HG03159 (cell line): ENCODE measurements at regions not wholly inside any gene's neighbourhood (a gene's known extent, or its start where the extent isn't known, plus 50 kb on each side); places are given as distances from the start of the nearest gene placed in this dataset.
"Not testable (repeated sequence)": the region's sequence is repeated elsewhere in the genome, so short reads cannot be mapped to it uniquely, and the experiment has no call there.

Source experiments
- ATAC-seq: cut with Tn5 transposase; IDR thresholded peaks from one replicate; pipeline ENCODE4 v1.9.1; 2021; ENCODE audit warnings: mild to moderate bottlenecking, moderate library complexity; ENCODE audit not compliant: unreplicated experiment

DNA sequence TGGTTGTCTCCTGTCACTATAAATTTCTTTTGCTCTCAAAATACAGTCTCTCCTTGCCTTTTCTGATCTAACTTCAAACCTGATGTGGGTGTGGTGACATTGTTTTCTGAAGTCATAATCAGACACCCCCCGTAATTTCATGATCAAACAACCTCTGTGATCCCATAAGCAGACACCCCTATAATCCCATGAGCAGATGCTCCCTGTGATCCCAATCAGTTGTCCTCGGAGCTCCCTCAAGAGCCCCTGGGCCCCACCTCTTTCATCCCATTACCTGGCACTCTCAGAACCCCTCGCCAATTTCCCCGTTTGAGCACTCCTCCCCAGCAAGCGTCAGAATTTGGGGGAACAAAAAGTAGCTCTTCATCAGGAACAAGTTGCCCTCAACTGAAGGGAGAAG is 246.3 kb upstream of the FZD8 start:
- ATAC-seq: no peak

DNA sequence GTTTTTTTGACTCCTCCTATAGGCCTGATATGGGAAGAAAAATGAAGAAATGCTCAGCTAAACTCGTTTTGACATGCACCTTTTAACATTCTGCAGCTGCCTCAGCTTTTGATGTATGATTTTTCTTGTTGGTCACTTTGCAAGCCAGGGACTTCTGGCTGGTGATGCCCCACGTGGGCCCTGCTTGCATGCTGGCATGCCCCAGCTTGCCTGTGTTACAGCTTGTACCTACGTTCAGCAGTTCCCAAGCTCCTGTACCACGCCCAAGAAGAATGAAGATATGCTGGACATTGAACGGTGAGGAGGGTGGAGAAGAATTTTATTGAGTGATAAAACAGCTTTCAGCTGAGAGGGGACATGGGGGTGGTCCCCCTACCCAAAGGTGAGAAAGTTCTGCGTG is 245.6 kb upstream of the FZD8 start:
- no peak for ATAC-seq

DNA sequence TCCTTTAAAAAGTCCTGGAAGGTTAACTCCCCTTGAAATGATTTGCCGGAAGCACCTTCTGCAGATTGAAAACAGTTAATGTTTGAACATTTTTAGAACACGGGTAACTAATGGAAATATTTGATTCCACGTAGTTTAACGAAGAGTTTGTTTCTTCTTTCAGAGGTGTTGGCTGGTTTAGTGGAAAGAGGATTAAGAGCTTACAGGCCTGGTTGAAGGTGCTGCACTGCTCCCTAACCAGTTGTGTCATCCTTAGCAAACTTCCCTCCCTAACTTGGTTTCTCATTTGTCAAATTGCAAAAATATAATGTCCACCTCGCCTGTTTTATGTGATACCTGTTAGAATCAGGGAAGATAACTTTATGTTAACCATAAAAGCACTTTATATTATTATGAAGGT is 243.0 kb upstream of the FZD8 start:
- ATAC-seq: no peak

- ATAC-seq: no peak
These were observed 242.6 kb upstream of the FZD8 start for GRCh38 chr10:35884657-35885071.

DNA sequence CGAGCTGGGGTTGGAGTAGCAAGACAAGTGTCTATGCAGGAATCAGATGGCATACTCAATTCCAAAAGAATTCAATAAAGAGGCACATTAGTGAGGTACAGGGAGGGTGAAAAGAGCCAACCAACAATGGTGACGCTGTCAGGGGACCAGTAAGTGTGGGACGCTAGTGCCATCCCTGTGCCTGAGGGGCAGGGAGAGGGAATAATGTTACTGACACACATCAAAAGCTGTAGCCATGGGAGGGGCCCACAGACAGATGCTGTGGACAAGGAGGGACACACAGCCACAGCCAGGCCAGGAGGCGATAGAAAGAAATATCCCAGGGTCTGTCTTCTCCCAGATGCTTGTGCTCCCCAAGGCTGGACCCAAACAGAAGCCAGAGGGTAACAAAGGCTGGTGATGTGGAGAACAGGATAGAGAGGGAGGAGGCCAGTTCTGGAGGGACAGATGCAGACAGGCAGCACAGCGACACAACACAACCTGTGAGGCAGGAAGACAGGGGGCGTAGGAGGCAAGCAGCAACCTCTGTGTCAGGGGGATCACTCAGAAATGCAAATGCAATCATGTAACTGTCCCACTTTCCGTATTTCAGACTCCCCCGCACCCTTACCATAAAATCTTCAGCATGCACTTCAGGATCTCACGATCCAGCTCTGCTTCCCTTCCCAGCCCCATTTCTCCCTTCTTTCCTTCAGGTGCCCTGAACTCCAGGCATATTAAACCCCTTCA is 240.5 kb upstream of the FZD8 start:
- ATAC-seq: no peak

- ATAC-seq: no peak
These were observed 239.2 kb upstream of the FZD8 start for GRCh38 chr10:35881320-35881719.

DNA sequence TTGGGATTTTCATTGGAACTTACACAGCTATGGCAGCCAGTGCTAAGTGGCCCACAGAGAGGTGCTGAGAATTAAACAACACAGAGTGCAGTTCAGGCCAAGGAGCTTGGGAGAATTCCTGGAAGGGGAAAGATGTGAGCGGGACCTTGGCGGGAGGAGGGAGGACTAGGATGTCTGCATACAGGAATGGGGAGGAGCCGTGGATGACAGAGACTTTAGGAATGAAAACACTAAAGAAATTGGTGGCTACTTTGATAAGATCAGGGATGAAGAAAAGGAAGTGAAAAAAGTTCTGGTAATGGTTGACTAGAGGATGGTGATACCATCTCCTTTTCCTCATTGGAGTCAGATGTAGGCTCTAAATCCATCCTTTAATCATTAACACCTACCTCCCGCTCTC is 234.2 kb upstream of the FZD8 start:
- no peak for ATAC-seq

- ATAC-seq: no peak
These were observed 233.1 kb upstream of the FZD8 start for GRCh38 chr10:35875016-35875676.

DNA sequence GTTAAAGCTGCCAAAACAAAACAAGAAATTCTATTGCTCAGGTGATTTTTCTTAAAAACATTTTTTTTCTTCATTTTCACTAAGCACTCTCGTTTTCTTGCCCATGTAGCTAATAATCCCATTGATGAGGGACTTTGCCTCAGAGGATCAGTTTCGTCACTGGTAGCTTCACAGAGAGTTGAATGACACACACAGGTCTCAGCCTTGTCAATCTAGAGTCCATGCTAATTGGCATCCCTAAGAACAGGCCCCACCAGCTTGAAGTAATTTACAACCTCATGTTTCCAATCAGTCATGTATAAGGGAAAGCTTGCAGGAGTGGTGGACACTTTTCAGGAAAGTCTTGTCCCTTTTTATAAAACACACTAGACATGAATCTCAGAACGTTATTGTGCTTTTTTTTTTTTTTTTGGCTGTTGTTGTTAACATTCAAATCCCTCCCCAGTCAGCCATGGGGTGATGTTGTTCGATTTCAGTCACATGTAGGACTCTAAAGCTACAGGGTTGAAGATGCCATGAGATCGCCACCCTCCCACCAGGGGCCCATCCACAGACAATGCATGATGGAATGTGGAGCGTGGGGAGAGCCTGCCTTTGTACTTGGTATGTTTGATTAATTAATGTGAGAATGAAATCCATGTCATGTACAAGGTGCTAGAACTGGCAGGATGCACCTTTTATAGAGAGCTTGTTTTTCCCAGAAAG is 232.4 kb upstream of the FZD8 start:
- ATAC-seq: no peak

- no peak for ATAC-seq
These were observed 230.6 kb upstream of the FZD8 start for GRCh38 chr10:35872671-35873070.

- no peak for ATAC-seq
These were observed 228.7 kb upstream of the FZD8 start for GRCh38 chr10:35870665-35871310.

GRCh38 chr10:35858676-35859283 is 216.7 kb upstream of the FZD8 start:
- ATAC-seq: not testable (repeated sequence)

- no peak for ATAC-seq
These were observed 215.8 kb upstream of the FZD8 start for GRCh38 chr10:35857860-35858259.

DNA sequence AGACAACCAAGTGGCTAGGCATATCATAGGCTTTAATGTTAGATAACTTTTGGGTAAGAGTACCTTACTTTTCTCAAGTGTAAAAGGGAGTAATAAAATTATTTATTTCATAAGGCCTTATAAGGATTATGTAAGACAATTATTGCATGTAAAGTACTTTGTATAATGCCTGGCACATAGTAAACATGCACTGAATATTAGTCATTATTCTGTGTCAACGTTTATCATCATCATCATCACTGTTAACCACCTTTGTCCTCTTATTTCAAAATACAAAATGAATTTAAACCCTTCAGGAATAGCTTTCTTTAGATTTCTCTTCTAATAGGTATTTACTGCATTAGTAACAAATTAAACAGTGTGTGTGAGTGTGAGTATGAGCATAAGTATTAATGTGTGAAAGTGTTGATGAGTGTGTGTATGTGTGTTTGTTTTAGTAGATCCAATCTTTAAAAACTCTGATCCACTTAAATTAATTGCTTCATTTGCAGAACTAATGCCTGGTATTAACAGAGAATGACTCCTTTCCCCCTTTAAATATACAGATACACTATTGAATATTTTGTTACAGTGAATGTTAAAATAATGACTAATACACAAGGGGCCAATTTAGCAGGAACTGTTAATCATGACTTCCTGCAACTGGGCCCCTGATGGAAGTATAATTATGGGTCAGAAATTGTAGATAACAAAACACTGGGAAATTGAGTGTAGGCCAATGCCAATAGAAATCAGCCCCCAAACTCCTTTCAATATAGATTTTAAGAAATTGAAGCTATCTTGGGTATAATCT is 213.3 kb upstream of the FZD8 start:
- no peak for ATAC-seq

DNA sequence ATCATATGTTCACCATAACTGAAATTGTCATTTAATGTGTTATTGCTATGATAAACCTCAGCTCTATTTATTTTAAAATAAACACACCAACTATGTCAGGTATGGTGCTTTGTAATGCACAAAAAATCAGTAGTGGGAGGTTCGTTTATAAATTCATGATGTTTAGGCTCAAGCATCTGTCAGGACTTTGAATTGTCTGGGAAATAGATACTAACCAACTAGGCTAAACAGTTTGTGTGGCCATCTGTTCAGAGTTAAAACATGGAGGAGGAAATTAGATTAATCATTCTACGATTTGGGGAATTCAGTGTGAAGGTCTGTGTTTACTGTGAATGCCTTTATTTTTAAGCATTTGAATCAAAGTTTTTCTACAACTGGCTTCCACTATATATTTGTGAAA is 212.6 kb upstream of the FZD8 start:
- ATAC-seq: no peak

GRCh38 chr10:35852721-35853120 is 210.6 kb upstream of the FZD8 start:
- ATAC-seq: no peak

GRCh38 chr10:35848412-35848811 is 206.3 kb upstream of the FZD8 start:
- ATAC-seq: no peak

- no peak for ATAC-seq
These were observed 202.6 kb upstream of the FZD8 start for GRCh38 chr10:35844686-35845085.

GRCh38 chr10:35843524-35844181 is 201.6 kb upstream of the FZD8 start:
- ATAC-seq: no peak

GRCh38 chr10:35838054-35838453 is 196.0 kb upstream of the FZD8 start:
- ATAC-seq: no peak
